SK-N-MC (cell line): ENCODE measurements at regions not wholly inside any gene's neighbourhood (a gene's known extent, or its start where the extent isn't known, plus 50 kb on each side); places are given as distances from the start of the nearest gene placed in this dataset.

ENCODE experiments used
- EZH2 ChIP-seq: fragments of 200-600 bp; sonication (generic); IDR thresholded peaks from one replicate; pipeline ENCODE4 v1.6.1; 2017; ENCODE audit warnings: antibody characterized with exemption
- POLR2AphosphoS5 ChIP-seq: IDR thresholded peaks from 2 replicates; pipeline ENCODE4 v1.6.1; 2012; ENCODE audit warnings: mild to moderate bottlenecking, low read depth, low read length, borderline replicate concordance

GRCh38 chr1:194289569-194290266 lies 1103.3 kb upstream of the B3GALT2 start:
- no peak for TF ChIP-seq POLR2AphosphoS5
- TF ChIP-seq EZH2: no peak
